Panc1 (cell line): ENCODE measurements at regions not wholly inside any gene's neighbourhood (a gene's known extent, or its start where the extent isn't known, plus 50 kb on each side); places are given as distances from the start of the nearest gene placed in this dataset.

Source experiments
- POLR2AphosphoS5 ChIP-seq: IDR thresholded peaks from 2 replicates; pipeline ENCODE4 v1.6.1; 2012; ENCODE audit warnings: mild to moderate bottlenecking, low read depth, low read length, moderate library complexity
- TCF7L2 ChIP-seq: IDR thresholded peaks from 2 replicates; pipeline ENCODE4 v1.6.1; 2011; ENCODE audit warnings: mild to moderate bottlenecking, low read depth, low read length, inconsistent platforms
- TF ChIP-seq, protein P1 (sequence below), 2 experiments: IDR thresholded peaks; 2 replicates each; pipeline ENCODE4 v1.6.1; 2011 to 2012; ENCODE audit warnings: low read depth in 2 of 2, control low read depth in 1 of 2, low read length in 1 of 2, mild to moderate bottlenecking in 1 of 2, moderate library complexity in 1 of 2; ENCODE audit not compliant: insufficient read depth in 1 of 2
- TF ChIP-seq, protein P2 (sequence below): fragments of 450-650 bp; IDR thresholded peaks from 2 replicates; pipeline ENCODE4 v1.5.1; 2017; ENCODE audit warnings: mild to moderate bottlenecking

DNA sequence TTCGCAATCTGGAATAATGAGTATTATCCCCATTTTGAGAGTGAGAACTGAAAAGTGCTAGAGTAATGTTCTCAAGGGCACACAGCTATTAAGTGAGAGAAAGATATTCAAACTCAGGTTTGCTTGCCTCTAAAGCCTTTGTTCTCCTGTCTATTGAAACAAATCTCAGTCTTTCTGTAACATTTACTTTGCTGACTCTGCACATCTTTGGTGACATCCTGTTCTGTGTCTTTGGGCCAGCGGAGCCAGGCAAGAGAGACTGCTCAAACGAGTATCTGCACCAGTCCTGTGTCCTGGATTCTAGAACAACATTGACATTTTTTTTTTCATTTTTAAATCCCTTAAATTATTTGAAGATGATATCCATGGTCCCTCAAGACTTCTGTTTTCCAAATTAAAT, 1539.2 kb upstream of the PIK3C3 start:
- TF ChIP-seq, protein P1, sequence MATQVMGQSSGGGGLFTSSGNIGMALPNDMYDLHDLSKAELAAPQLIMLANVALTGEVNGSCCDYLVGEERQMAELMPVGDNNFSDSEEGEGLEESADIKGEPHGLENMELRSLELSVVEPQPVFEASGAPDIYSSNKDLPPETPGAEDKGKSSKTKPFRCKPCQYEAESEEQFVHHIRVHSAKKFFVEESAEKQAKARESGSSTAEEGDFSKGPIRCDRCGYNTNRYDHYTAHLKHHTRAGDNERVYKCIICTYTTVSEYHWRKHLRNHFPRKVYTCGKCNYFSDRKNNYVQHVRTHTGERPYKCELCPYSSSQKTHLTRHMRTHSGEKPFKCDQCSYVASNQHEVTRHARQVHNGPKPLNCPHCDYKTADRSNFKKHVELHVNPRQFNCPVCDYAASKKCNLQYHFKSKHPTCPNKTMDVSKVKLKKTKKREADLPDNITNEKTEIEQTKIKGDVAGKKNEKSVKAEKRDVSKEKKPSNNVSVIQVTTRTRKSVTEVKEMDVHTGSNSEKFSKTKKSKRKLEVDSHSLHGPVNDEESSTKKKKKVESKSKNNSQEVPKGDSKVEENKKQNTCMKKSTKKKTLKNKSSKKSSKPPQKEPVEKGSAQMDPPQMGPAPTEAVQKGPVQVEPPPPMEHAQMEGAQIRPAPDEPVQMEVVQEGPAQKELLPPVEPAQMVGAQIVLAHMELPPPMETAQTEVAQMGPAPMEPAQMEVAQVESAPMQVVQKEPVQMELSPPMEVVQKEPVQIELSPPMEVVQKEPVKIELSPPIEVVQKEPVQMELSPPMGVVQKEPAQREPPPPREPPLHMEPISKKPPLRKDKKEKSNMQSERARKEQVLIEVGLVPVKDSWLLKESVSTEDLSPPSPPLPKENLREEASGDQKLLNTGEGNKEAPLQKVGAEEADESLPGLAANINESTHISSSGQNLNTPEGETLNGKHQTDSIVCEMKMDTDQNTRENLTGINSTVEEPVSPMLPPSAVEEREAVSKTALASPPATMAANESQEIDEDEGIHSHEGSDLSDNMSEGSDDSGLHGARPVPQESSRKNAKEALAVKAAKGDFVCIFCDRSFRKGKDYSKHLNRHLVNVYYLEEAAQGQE (IDR thresholded peaks at IDR 0.05; ENCODE audit: insufficient read depth in 1 of 2, low read depth in 2 of 2, low read length in 1 of 2) = no peak
- TF ChIP-seq, protein P2, sequence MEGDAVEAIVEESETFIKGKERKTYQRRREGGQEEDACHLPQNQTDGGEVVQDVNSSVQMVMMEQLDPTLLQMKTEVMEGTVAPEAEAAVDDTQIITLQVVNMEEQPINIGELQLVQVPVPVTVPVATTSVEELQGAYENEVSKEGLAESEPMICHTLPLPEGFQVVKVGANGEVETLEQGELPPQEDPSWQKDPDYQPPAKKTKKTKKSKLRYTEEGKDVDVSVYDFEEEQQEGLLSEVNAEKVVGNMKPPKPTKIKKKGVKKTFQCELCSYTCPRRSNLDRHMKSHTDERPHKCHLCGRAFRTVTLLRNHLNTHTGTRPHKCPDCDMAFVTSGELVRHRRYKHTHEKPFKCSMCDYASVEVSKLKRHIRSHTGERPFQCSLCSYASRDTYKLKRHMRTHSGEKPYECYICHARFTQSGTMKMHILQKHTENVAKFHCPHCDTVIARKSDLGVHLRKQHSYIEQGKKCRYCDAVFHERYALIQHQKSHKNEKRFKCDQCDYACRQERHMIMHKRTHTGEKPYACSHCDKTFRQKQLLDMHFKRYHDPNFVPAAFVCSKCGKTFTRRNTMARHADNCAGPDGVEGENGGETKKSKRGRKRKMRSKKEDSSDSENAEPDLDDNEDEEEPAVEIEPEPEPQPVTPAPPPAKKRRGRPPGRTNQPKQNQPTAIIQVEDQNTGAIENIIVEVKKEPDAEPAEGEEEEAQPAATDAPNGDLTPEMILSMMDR = no peak
- no peak for TF ChIP-seq POLR2AphosphoS5
- TF ChIP-seq TCF7L2 = no peak
